PC-9 (cell line): ENCODE measurements at regions not wholly inside any gene's neighbourhood (a gene's known extent, or its start where the extent isn't known, plus 50 kb on each side); places are given as distances from the start of the nearest gene placed in this dataset.

Source experiments
- EZH2 ChIP-seq: fragments of 200-600 bp; sonication (generic); IDR thresholded peaks from 2 replicates; pipeline ENCODE4 v1.8.0; 2017; ENCODE audit warnings: antibody characterized with exemption, low read depth
- TF ChIP-seq, protein P1 (sequence below): fragments of 200-600 bp; sonication (generic); conservative IDR thresholded peaks from 2 replicates; pipeline ENCODE4 v1.6.1; 2017; ENCODE audit warnings: mixed run types, antibody characterized with exemption, mild to moderate bottlenecking, moderate library complexity

DNA sequence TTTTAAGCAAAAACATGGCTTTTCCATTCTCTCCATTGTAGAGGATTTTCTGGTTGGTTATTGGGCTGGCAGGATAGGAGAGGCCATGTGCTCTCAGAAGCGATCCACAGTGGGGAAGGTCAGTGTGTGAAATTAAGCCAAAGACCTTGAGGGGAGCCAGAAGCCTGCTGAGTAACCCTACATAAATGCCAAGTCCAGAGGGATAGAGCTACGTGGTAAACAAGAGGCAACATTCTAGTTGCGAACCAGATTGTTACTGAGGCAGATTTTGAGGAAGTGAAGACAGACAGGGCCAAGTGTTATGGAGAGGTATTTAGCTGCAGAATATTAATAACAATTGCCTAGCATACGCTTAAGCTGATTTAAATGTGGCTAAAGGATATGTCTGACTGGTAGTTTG lies 592.8 kb upstream of the GBE1 start:
- TF ChIP-seq, protein P1, sequence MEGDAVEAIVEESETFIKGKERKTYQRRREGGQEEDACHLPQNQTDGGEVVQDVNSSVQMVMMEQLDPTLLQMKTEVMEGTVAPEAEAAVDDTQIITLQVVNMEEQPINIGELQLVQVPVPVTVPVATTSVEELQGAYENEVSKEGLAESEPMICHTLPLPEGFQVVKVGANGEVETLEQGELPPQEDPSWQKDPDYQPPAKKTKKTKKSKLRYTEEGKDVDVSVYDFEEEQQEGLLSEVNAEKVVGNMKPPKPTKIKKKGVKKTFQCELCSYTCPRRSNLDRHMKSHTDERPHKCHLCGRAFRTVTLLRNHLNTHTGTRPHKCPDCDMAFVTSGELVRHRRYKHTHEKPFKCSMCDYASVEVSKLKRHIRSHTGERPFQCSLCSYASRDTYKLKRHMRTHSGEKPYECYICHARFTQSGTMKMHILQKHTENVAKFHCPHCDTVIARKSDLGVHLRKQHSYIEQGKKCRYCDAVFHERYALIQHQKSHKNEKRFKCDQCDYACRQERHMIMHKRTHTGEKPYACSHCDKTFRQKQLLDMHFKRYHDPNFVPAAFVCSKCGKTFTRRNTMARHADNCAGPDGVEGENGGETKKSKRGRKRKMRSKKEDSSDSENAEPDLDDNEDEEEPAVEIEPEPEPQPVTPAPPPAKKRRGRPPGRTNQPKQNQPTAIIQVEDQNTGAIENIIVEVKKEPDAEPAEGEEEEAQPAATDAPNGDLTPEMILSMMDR = no peak
- no peak for TF ChIP-seq EZH2
